HG02943 (cell line): ENCODE measurements at regions not wholly inside any gene's neighbourhood (a gene's known extent, or its start where the extent isn't known, plus 50 kb on each side); places are given as distances from the start of the nearest gene placed in this dataset.
"Not testable (repeated sequence)": the region's sequence is repeated elsewhere in the genome, so short reads cannot be mapped to it uniquely, and the experiment has no call there.

Source experiments
- ATAC-seq: cut with Tn5 transposase; IDR thresholded peaks from one replicate; pipeline ENCODE4 v1.9.1; 2021; ENCODE audit warnings: mild to moderate bottlenecking, low read depth, moderate library complexity; ENCODE audit not compliant: unreplicated experiment

DNA sequence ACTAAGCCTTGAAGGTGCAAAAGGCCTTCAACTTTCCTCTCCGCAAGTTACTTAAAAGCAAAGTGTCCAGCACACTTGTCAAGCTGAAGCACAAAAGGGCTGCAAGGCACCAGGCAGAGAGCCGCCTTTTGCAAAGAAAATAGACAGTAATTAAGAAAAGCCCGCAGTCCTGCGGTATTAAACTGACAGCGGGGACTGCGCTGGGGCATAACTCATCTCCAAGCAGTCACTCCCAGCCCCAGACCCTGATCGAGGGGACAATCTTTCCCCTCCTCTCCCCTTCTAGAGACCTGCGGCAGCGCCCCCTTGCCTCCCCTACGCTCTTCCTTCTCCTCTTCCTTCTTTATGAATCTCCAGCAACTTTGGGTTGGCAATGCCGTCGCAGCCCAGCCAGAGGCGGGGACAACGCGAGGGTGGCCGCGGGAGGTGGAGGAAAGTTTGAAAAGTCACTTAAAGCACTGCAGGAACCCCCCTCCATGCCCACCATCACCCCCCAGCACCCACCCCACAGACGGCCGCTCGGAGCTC, 200.9 kb upstream of the CAND1 start:
- ATAC-seq, result no peak

DNA sequence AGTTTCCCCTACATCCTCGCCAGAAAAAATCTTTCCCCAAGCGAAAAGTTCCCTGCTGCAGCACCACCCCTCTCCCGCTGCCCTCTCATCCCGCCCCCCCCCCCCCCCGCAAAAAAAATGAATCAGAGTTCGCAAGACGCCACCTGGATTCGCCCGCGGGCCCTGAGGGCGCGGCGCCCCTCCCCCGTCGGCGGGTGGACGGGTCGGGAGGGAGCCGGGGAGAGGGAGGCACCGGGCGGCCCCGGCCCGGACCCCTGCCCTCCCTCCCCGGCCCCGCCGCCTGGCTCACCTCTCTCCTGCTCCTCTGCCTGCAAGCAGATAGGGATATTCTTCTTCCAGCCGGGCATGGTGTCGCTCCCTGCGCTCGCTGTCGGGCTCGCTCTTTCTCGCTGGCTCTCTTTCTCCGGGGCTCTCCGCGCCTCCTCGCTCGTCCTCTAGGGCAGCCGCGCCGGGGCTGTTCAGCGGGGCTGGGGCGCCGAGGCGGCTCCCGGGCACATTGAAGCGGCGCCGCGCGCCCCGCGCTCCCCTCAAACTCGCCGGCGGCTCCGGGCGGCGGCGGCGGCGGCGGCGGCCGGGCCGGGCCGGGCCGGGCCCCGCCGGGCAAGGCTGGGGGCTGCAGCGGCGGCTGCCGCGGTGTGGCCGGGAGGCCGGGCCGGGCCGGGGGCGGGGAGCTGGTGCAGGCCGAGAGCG, 200.3 kb upstream of the CAND1 start:
- no peak for ATAC-seq

DNA sequence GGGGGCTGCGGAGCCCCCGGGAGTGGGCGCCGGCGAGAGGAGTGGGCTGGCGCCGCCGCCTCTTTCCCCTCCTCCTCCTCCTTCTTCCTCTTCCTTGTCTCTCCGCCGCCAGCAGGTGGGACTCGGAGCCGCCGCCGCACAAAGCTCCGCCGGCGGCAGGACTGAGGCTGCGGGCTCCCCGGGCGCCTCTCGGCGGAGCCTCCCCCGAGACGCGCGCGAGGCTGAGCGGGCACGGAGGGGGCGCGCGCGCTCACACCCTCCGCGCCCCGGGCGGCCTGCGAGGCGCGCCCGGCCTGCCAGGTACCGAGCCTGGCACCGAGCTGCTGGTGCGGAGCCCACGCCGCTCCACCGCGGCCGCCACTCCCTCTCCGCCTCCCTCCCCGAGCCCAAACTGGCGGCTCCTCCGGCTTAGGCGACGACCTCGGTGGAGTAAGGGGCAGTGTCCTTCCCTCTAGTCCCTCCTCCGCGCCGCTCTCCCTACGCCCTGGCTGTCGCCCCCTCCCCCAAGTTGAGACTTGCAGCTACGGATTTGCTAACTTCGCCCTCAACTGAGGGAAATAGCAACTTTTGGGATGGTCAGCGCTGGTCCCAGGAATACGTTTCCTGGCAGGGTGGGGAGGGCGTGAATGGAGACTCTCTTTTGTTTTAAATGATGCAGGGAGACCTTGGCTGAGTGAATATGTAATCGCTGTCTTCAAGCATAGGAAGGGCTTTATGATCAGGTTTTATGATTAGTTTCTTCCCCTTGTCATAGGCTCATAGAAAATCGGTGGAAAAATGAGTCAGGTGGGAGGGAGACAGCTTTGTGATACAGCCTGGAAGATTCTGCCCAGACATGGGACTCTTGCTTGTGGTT, 199.5 kb upstream of the CAND1 start:
- ATAC-seq, result no peak

DNA sequence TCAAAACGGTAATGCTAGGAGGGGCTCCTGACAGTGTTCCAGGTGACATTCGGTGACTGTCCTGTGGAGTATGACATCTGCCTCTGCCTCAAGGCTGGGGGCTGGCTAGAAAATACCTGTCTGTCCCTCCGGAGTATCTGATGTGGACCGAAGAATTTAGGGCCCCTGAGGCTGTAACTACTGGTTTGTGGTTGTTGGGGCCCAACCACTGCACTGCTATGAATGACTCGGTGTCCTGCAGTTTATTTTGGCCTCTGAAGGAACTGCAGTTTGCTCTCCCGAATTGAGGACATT, 198.9 kb upstream of the CAND1 start:
- no peak for ATAC-seq

DNA sequence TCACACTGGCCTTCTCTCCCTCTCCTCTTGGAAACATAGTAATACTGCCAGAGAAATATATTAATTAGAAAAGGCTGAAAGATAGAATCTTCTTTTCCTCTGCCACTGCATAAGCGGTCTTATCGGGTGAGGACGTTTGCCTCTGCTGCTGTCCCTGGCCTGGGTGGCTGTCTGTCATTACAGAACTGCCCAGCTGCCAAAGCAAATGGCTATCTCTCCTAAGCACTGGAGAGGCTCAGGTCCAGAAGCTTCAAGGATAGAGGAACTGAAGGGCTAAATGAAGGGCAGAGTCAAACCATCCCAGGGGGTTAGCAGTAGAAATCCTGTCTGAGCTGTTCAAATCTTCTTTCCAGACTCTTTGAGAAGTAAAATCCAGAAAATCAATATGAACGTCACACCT, 198.6 kb upstream of the CAND1 start:
- ATAC-seq, result no peak

DNA sequence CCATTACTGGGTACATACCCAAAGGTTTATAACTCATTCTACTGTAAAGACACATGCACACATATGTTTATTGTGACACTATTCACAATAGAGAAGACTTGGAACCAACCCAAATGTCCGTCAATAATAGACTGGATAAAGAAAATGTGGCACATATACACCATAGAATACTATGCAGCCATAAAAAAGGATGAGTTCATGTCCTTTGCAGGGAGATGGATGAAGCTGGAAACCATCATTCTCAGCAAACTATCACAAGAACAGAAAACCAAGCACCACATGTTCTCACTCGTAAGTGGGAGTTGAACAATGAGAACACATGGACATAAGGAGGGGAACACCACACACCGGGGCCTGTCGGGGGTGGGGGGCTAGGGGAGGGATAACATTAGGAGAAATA, 196.9 kb upstream of the CAND1 start:
- not testable (repeated sequence) for ATAC-seq

DNA sequence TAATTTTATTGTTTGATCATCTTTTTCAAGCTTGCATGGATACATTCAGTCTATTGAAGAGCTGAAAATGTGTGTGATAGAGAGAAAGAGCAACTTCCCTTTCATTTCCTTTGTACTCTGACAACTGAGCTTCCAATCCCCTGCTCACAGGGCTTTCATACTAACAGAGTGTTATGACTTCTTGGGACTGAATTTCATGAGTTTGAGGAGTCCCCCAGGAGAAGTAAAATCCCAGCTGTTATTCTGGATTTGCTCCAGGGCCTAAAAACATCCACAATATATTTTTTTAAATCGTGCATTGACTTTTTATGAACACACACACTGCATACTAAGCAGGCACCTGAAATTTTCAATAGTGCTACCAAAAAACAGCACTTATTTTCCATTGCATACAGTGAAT, 195.8 kb upstream of the CAND1 start:
- no peak for ATAC-seq

DNA sequence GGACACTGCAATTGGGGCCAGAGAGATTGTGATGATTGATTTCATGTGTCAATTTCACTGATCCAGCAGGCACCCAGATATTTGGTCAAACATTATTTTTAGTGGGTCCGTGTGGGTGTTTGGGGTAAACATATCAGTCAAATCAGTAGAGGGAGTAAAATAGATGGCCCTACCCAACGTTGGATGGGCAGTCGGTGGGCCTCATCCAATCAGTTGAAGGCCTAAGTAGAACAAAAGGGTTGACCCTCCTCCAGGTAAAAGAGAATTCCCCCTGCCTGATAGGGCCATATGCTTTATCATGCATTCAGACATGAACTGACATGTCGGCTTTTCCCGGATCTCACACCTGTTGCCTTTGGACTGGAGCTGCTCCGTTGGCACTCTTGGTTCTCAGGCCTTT, 195.1 kb upstream of the CAND1 start:
- ATAC-seq, result no peak

DNA sequence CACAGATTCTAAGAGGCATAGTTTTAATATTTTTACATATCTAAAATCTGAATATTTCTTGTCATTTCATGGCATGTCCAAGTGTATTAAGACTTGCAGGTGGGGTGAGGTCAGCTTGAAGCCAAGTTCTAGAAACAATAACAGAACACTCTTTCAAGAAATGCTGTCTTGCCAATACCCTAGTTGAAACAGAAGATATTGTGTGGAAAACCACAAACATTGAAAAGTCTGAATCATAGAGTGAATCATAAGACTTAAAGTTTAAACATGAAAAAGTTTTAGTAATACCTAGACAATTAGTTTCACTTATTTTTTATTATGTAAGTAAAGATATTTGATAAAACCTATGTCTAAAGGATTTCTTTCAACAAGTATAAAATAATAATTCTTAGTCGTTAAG, 191.5 kb upstream of the CAND1 start:
- ATAC-seq, result no peak

DNA sequence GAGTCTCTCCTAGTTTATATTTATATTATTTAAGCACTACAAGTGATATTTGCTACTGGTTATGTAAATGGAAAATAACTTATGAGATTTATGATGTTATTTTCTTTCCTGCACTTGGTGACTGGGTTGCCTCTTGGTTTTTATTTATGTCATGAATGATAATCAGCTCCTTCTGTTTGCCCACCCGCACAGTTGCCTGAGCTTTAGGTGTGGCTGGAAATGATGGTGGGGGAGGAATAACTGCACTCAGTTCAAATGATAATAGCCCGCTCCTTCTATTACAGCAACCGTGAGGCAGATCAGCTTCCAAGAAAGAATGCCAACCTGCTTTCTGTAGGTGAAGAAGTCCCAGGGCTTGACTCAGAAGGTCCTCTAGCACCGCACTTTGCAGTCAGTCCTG, 190.2 kb upstream of the CAND1 start:
- no peak for ATAC-seq

DNA sequence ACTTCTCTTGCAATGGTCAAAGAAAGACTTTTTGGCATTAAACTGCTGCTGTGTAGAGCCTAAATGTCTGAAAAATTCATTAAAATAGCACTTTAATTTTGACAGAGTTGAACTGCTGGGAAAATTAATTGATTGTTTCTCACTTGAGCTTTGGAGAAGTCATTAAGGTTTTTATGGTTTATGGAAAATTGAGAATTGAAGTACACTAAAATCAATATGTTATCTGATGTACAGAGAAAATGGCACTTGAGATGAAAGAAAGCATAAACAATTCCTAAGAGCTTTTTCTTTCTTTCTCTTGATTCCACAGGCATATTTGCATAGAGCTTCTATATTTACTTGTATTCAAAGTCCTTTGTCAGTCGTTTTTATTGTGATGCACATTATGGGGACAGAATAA, 188.5 kb upstream of the CAND1 start:
- ATAC-seq, result no peak

DNA sequence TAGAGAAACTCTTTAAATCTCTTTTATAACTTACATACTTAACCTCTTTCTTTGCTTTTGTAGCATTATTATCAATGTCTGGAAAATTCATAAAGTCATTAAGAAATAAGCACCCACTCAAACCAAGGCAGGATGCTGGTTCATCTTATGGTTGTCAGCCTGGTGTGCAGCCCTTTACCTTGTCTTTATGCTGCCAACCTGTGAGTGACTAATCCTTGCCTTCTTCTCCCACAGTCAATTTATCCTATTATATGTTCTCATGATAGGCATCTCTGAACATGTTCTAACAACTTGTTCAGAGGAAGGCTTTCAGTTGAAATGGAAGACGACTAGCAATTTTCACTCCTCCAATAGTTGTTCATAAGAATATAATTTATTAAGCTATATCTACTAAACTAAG, 186.9 kb upstream of the CAND1 start:
- ATAC-seq, result no peak

DNA sequence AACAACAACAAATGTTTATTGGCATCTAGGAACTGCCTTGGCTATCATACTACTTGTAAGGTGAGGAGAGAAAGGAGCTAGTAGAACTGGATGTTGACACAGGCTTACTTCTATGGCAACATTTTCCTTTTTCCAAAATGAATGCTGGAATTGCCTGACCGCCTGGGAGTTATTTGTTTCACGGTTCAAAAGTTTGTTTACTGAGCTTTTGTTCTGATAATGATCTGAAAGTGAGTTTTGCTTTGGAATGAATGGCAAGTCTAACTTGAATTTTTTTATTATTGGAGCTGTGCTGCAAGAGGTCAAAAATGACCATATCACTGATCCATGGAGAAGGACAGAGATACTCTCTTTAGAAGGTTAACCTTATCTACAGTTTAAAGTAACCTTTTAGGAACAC, 183.5 kb upstream of the CAND1 start:
- no peak for ATAC-seq

DNA sequence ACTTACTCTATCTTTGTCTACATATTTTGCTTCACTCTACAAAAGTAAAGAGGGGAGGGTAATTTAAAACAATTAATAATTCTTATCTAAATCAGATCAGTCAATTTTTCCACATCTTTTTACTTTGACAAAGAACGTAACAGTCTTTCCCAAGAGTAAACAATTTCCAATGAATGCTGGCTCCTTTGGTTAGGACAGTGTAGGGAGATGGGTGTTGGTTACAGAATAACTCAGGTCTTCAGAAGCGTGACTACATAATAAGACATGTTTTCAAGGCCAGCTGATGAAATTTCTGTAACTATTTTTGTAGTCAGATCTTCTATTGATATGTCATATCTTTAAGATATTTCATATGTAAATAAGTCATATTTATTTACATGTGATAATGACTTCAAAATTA, 183.0 kb upstream of the CAND1 start:
- ATAC-seq, result no peak

DNA sequence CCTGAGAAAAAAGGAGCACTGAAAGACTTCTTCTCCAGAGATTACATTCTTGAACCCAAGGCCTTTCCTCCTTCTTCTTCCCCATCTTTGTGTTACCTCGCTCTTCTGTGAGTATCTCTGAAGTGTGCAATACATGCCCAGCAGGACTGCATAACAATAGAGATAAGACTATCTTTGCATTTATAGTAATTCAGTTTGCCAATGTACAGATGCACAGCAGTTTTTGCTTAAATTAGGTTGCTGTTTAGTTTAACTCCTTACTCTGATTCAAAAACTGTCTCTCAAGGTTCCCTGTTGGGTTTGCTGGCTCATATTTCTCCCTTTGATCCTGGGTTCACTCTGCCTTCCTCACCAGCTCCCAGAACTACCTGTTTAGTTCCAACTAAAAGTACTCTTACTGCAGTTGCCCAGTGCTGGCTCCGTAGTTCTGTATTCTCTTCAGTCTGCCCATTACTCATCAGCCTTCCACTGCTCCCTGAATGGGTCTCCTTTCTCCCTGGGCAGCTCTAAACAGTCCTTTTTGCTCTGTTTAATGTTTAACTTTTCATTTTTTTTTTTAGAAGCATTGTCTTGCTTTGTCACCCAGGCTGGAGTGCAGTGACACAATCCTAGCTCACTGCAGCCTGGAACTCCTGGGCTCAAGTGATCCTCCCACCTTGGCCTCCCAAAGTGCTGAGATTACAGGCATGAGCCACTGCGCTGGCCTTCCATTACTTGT, 180.6 kb upstream of the CAND1 start:
- no peak for ATAC-seq

DNA sequence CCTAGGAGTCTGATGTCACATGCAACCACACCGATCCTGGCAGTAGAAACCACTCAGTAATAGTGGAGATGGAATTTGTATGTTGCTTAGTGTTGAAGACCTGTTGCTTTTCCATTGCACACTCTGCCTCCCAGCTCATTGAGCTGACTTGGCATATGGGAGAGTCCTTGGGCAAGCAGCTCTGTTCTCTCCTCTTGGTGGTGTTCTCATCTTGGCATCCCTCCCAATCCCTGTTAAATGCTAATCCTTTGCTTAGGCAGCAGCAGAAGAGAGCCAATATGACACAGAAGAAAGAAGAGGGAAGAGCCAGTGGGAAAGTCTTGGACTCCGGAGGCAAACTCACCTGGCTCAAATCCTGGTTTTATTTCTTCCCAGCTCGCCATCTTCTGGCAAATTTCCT, 178.0 kb upstream of the CAND1 start:
- no peak for ATAC-seq

DNA sequence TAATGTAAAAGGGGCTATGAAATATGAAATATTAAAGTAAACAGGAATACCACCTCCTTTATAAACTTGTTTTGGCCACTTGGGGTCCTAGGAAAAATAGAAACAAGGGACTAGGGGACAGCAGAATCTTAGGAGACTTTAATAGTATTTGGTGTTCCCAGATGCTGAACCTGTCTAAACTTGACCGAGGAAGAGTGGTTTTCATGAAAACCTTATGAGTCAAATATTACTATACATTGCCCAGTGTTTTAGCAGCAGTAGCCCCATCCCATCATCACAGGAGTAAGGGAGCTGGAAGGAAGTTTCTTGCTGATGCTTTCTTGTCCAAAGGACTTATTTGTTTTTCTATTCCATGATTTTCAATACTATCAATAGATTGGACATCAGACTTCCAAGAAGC, 177.5 kb upstream of the CAND1 start:
- no peak for ATAC-seq

DNA sequence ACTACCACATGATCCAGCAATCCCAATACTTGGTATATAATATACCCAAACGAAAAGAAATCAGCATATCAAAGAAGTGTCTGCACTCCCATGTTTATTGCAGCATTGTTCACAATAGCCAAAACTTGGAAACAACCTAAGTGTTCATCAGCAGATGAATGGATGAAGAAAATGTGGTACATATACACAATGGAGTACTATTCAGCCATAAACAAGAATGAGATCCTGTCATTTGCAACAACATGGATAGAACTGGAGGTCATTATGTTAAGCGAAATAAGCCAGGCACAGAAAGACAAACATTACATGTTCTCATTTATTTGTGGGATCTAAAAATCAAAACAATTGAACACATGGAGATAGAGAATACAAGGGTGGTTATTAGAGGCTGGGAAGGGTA, 176.2 kb upstream of the CAND1 start:
- not testable (repeated sequence) for ATAC-seq

DNA sequence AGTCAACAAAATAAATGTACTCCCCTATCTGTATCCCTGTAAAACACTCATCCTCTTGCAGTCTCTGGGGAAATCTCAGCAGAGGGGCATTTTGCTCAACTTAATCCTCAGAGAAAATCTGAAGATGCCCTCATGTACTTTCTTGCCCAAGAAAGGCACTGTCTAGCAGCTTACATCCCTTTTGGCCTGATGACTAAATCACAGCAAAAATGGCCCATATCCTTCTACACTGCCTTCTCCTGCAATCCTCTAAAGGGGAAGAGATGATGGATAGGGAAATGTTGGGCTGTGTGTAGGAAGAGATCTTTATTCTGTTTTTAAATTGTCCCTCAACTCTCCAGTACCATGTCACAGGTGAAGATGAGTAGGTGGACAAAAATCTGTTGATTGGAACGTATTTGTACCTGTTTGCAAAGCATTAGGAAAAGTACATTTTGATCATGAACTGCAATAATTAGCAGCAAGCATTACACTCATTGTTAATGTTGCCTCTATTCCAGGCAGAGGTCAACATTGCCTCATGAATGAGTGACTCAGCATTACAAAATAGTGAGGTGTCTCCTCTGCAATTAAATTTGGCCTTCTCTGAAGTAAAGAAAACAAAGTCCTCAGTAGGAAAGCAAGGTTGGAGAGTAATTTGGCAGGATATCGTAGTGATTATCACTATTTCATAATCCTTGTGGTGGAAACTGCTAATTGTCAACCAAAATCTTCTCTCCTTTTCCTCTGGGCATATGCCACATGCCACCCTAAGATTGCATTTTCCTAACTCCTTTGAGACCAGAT, 172.4 kb upstream of the CAND1 start:
- ATAC-seq, result no peak

DNA sequence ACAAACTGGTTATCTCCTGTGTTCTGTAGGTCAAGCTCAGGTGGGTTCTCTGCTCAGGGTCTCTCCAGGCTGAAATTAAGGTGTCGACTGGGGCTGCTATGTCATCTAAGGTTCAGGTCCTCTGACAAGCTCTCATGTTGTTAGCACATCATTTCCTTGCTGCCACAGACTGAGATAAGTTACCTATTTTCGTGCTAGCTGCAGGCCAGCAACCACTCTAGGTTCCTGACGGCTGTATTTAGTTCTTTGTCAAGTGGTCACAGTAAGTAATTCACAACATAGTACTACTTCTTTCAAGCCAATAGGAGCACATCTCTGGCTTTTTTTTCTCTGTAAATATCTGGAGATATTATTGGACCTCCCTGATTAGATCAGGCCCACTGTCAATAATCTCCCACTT, 169.3 kb upstream of the CAND1 start:
- ATAC-seq, result no peak

DNA sequence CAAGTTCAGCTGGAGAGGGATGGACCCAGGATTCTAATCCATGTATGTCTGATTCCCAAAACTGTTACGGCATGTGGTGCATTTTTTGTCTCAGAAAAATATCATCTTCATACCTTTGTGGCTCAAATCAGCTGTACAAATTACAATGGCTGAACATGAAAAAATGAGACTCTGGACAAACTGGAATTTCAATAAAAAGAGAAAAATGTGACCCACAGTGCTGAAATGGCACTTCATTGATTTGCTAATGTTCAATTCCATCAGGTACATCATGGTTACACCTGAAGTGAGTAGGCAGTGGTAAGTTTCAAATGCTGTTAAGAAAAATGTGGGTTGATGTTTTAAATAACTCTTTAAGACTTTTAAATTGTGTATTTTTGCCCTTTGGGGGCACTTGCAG, 165.6 kb upstream of the CAND1 start:
- no peak for ATAC-seq
